ENCODE measurements at regions not wholly inside any gene's neighbourhood (a gene's known extent, or its start where the extent isn't known, plus 50 kb on each side); places are given as distances from the start of the nearest gene placed in this dataset.

GRCh38 chr5:63563008-63563917 lies 399.0 kb downstream of the HTR1A start:
- no peak for DNase-seq

DNA sequence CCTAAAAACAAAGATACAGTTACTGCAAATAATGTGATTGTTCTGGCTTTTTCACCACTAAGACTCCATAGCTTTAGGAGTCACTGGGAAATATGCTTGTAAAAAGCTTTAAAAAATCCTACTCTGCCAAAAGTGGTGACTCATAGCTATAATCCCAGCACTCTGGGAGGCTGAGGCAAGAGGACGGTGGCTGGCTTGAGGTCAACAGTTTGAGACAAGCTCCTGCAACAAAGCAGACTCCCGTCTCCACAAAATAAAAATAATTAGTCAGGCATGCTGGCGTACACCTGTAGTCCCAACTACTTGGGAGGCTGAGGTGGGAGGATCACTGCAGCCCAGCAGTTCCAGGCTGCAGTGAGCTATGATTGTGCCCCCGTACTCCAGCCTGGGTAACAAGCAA lies 406.4 kb downstream of the HTR1A start:
- Mint-ChIP-seq H3K4me3 (no peak overlapping the region), H3K36me3 (no peaks in the 10 kb centered on the region), H3K27ac (no peak overlapping the region), H3K27me3 (no peaks in the 10 kb centered on the region), H3K9me3 (peaks cover 2% of the 10 kb centered on the region), H3K4me1 (no peaks in the 10 kb centered on the region)
- CTCF ChIA-PET, result no interaction called here
- DNase-seq, result no peak

More at GRCh38 chr5:63563008-63563917, 399.0 kb downstream of the HTR1A start:
- H3K4me1 Mint-ChIP-seq, result no peaks in the 10 kb centered on the region
- CTCF ChIA-PET, result no interaction called here
- peaks cover 21% of the 10 kb centered on the region for H3K9me3 Mint-ChIP-seq
- H3K4me3 Mint-ChIP-seq, result no peak overlapping the region
- no peaks in the 10 kb centered on the region for H3K27me3 Mint-ChIP-seq
- H3K27ac Mint-ChIP-seq, result no peak overlapping the region
- H3K36me3 Mint-ChIP-seq, result no peaks in the 10 kb centered on the region

DNA sequence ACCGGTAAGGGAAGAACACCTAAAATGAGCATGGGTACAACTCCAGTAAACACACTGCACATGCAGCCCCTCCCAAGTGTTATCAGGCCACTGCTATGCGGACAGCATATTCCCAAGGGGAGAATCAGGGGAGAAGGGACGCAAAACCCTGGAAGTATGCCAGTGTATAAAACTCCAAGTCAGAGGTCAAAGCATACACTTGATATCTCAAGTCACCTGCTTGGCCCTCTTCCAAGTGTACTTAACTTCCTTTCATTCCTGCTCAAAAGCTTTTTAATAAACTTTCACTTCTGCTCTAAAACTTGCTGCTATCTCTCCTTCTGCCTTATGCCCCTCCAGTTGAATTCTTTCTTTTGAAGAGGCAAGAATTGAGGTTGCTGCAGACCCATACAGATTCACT lies 408.1 kb downstream of the HTR1A start:
- Mint-ChIP-seq H3K27ac (no peak overlapping the region), H3K9me3 (peaks cover 2% of the 10 kb centered on the region), H3K4me1 (no peaks in the 10 kb centered on the region), H3K27me3 (no peaks in the 10 kb centered on the region), H3K4me3 (no peak overlapping the region), H3K36me3 (no peaks in the 10 kb centered on the region)
- DNase-seq, result no peak
- CTCF ChIA-PET, result no interaction called here

DNA sequence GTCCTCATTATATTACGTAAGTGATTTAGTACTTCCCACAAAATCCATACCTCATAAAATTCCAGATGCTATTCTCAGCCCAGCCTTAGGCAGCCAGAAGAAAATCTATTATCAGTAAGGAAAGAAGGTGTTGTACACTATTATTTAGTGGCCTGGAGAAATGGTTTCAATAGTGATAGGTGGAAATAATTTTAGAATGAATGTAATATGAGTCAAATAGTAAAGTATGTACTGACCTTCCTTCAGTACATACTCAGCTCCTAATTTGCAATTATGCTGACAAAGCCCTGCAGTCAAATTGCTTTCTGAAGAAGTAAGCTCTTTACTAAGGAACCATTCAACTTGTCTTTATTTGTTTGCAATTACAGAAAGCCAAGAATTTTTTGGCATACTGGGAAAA lies 409.2 kb downstream of the HTR1A start:
- no peaks in the 10 kb centered on the region for H3K36me3 Mint-ChIP-seq
- no peak overlapping the region for H3K27ac Mint-ChIP-seq
- no peaks in the 10 kb centered on the region for H3K4me1 Mint-ChIP-seq
- H3K4me3 Mint-ChIP-seq, result no peak overlapping the region
- H3K27me3 Mint-ChIP-seq, result no peaks in the 10 kb centered on the region
- H3K9me3 Mint-ChIP-seq, result peaks cover 2% of the 10 kb centered on the region
- DNase-seq, result no peak
- CTCF ChIA-PET, result no interaction called here

GRCh38 chr5:63535840-63536602 lies 426.2 kb downstream of the HTR1A start:
- no peak overlapping the region for H3K4me3 Mint-ChIP-seq
- no peaks in the 10 kb centered on the region for H3K27me3 Mint-ChIP-seq
- H3K9me3 Mint-ChIP-seq, result peaks cover 5% of the 10 kb centered on the region
- CTCF ChIA-PET, result no interaction called here
- no peaks in the 10 kb centered on the region for H3K36me3 Mint-ChIP-seq
- DNase-seq, result no peak
- H3K27ac Mint-ChIP-seq, result no peak overlapping the region
- H3K4me1 Mint-ChIP-seq, result no peaks in the 10 kb centered on the region

- H3K4me3 Mint-ChIP-seq, result no peak overlapping the region
- no peaks in the 10 kb centered on the region for H3K4me1 Mint-ChIP-seq
- peaks cover 10% of the 10 kb centered on the region for H3K9me3 Mint-ChIP-seq
- CTCF ChIA-PET, result no interaction called here
- H3K36me3 Mint-ChIP-seq, result no peaks in the 10 kb centered on the region
- DNase-seq, result no peak
- H3K27ac Mint-ChIP-seq, result no peak overlapping the region
- no peaks in the 10 kb centered on the region for H3K27me3 Mint-ChIP-seq
These were observed 438.0 kb downstream of the HTR1A start for GRCh38 chr5:63524281-63524680.

GRCh38 chr5:63516006-63516405 lies 446.2 kb downstream of the HTR1A start:
- no peaks in the 10 kb centered on the region for H3K4me1 Mint-ChIP-seq
- no peaks in the 10 kb centered on the region for H3K27me3 Mint-ChIP-seq
- DNase-seq, result no peak
- peaks cover 8% of the 10 kb centered on the region for H3K9me3 Mint-ChIP-seq
- CTCF ChIA-PET, result no interaction called here
- no peak overlapping the region for H3K4me3 Mint-ChIP-seq
- H3K27ac Mint-ChIP-seq, result no peak overlapping the region
- no peaks in the 10 kb centered on the region for H3K36me3 Mint-ChIP-seq

- Mint-ChIP-seq H3K4me3 (no peak overlapping the region), H3K27ac (no peak overlapping the region), H3K4me1 (no peaks in the 10 kb centered on the region), H3K9me3 (peaks cover 4% of the 10 kb centered on the region), H3K36me3 (no peaks in the 10 kb centered on the region), H3K27me3 (no peaks in the 10 kb centered on the region)
- CTCF ChIA-PET, result no interaction called here
- no peak for DNase-seq
These were observed 462.0 kb downstream of the HTR1A start for GRCh38 chr5:63500242-63500641.

- Mint-ChIP-seq H3K4me3 (no peak overlapping the region), H3K36me3 (no peaks in the 10 kb centered on the region), H3K27me3 (no peaks in the 10 kb centered on the region), H3K4me1 (no peaks in the 10 kb centered on the region), H3K9me3 (no peaks in the 10 kb centered on the region), H3K27ac (no peak overlapping the region)
- CTCF ChIA-PET, result no interaction called here
- DNase-seq, result no peak
These were observed 467.0 kb downstream of the HTR1A start for GRCh38 chr5:63495225-63495624.

- CTCF ChIA-PET, result no interaction called here
- H3K36me3 Mint-ChIP-seq, result no peaks in the 10 kb centered on the region
- peaks cover 10% of the 10 kb centered on the region for H3K9me3 Mint-ChIP-seq
- H3K27ac Mint-ChIP-seq, result no peak overlapping the region
- no peak overlapping the region for H3K4me3 Mint-ChIP-seq
- DNase-seq, result no peak
- no peaks in the 10 kb centered on the region for H3K27me3 Mint-ChIP-seq
- no peaks in the 10 kb centered on the region for H3K4me1 Mint-ChIP-seq
These were observed 478.9 kb downstream of the HTR1A start for GRCh38 chr5:63483338-63483737.

GRCh38 chr5:63473335-63473967 lies 488.8 kb downstream of the HTR1A start:
- no peak for DNase-seq
- CTCF ChIA-PET, result no interaction called here
- Mint-ChIP-seq H3K27ac (no peak overlapping the region), H3K9me3 (peaks cover 3% of the 10 kb centered on the region), H3K4me3 (no peak overlapping the region), H3K4me1 (no peaks in the 10 kb centered on the region), H3K27me3 (no peaks in the 10 kb centered on the region), H3K36me3 (no peaks in the 10 kb centered on the region)

GRCh38 chr5:63456279-63456678 lies 506.0 kb downstream of the HTR1A start:
- H3K27ac Mint-ChIP-seq, result no peak overlapping the region
- no peak for DNase-seq

GRCh38 chr5:63451188-63451587 lies 511.1 kb downstream of the HTR1A start:
- no peak for DNase-seq
- Mint-ChIP-seq H3K4me3 (no peak overlapping the region), H3K27ac (no peak overlapping the region), H3K36me3 (no peaks in the 10 kb centered on the region), H3K9me3 (no peaks in the 10 kb centered on the region), H3K4me1 (no peaks in the 10 kb centered on the region), H3K27me3 (no peaks in the 10 kb centered on the region)
- CTCF ChIA-PET, result no interaction called here

More at GRCh38 chr5:63456279-63456678, 506.0 kb downstream of the HTR1A start:
- Mint-ChIP-seq H3K4me1 (no peaks in the 10 kb centered on the region), H3K27me3 (no peaks in the 10 kb centered on the region), H3K4me3 (no peak overlapping the region), H3K36me3 (no peaks in the 10 kb centered on the region), H3K9me3 (peaks cover 7% of the 10 kb centered on the region)
- CTCF ChIA-PET, result no interaction called here

GRCh38 chr5:63439537-63439936 lies 522.7 kb downstream of the HTR1A start:
- Mint-ChIP-seq H3K4me3 (no peak overlapping the region), H3K4me1 (no peaks in the 10 kb centered on the region)
- no peak for DNase-seq

More at GRCh38 chr5:63439537-63439936, 522.7 kb downstream of the HTR1A start:
- Mint-ChIP-seq H3K27ac (no peak overlapping the region), H3K9me3 (peaks cover 4% of the 10 kb centered on the region), H3K36me3 (no peaks in the 10 kb centered on the region), H3K27me3 (no peaks in the 10 kb centered on the region)
- CTCF ChIA-PET, result no interaction called here
